C4-2B (cell line): ENCODE measurements at regions not wholly inside any gene's neighbourhood (a gene's known extent, or its start where the extent isn't known, plus 50 kb on each side); places are given as distances from the start of the nearest gene placed in this dataset.

Experiments
- H3K27ac ChIP-seq: fragments of 450-650 bp; 2 replicates; pipeline ENCODE4 v1.5.1; 2017
- ZFX ChIP-seq: fragments of 450-650 bp; IDR thresholded peaks from 2 replicates; pipeline ENCODE4 v1.6.1; 2017
- TF ChIP-seq, protein P1 (sequence below): fragments of 450-650 bp; conservative IDR thresholded peaks from 2 replicates; pipeline ENCODE4 v1.5.1; 2017; ENCODE audit warnings: mild to moderate bottlenecking

DNA sequence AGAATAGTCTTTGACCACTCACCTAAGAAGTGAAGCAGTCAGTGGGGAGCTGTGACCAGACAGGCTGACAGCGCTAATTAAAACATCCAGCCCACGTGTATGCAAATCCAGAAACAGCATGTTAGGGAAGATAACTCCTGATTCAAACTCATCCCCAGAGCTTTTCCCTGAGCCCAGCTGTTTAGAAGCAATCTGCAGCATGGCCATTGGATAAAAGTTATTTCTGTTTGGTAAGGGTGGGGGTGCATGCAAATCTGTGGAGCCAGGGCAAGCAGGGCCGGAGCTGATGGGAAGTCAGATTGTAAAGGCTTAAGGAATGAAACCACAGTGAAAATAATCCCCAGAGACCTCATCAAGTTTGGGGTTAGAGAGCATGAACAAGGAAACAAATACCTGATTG is 247.9 kb upstream of the KIRREL3 start:
- no peak overlapping the region for H3K27ac ChIP-seq
- TF ChIP-seq ZFX = no peak
- TF ChIP-seq, protein P1, sequence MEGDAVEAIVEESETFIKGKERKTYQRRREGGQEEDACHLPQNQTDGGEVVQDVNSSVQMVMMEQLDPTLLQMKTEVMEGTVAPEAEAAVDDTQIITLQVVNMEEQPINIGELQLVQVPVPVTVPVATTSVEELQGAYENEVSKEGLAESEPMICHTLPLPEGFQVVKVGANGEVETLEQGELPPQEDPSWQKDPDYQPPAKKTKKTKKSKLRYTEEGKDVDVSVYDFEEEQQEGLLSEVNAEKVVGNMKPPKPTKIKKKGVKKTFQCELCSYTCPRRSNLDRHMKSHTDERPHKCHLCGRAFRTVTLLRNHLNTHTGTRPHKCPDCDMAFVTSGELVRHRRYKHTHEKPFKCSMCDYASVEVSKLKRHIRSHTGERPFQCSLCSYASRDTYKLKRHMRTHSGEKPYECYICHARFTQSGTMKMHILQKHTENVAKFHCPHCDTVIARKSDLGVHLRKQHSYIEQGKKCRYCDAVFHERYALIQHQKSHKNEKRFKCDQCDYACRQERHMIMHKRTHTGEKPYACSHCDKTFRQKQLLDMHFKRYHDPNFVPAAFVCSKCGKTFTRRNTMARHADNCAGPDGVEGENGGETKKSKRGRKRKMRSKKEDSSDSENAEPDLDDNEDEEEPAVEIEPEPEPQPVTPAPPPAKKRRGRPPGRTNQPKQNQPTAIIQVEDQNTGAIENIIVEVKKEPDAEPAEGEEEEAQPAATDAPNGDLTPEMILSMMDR = no peak

DNA sequence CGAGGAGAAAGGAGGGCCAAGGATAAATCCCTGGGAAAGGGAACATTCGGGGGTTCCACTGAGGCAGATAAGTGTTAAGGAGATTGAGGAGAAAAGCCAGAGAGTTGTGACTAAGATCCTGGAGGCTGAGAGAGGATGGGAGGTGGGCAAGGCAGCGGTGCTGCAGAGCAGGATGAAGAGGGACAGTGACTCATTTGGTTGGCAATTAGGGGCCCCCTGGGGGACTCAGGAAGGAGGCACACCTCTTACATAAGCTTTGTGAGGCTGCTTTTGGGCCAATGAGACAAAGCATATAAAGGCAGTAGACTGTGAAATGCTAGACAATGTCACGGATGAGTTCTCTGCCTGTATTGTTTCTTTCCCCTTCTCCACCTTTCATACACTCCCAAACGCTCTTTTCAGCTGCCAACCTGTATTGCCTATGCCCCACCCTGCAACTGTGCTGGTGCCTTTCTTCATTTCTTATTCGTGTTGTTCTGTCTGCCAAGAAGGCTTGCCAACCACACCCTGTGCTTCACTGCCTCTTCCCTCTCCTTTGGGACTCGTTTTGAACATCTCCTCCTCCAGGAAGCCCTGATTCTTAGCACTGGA is 246.8 kb upstream of the KIRREL3 start:
- no peak overlapping the region for H3K27ac ChIP-seq
- TF ChIP-seq ZFX = no peak
- TF ChIP-seq, protein P1 = no peak

DNA sequence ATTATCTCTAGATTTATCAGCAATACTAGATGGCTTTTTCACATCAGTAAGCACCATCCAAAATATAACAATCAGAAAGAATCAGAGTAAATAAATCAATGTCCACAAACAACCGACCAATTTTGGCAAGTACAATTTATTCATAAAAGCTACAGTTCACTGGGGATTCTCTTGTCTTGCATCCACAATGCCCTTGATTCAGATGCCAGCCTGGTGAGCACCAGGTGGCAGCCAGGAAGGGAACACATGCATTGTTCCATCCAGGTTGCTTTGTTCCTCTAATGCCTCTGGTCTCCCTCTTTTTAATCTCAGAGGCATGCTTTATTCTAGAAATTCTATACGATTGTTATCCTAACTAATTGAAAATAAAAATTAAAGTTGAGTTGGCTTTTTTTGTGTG is 242.1 kb upstream of the KIRREL3 start:
- TF ChIP-seq, protein P1 = no peak
- TF ChIP-seq ZFX = no peak
- no peak overlapping the region for H3K27ac ChIP-seq

DNA sequence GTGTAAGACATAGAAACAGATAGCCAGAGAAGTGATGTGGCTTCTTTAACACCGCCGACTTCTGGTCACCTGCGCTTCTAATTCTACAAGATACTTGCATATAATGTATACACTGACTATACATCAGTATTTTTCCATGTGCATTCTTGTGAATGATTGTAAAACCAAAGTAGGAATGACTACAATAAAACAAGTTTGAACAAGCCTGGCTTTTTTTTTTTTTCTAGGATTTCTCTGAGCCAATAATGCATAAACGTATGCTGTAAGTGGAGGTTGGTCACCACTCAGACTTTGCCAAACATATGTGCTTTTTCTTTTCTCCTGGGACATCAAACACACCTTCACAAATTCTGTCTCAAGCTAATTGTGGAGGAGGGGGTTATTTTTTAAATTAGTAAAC is 237.8 kb upstream of the KIRREL3 start:
- TF ChIP-seq, protein P1 = no peak
- TF ChIP-seq ZFX = no peak
- H3K27ac ChIP-seq = no peak overlapping the region

DNA sequence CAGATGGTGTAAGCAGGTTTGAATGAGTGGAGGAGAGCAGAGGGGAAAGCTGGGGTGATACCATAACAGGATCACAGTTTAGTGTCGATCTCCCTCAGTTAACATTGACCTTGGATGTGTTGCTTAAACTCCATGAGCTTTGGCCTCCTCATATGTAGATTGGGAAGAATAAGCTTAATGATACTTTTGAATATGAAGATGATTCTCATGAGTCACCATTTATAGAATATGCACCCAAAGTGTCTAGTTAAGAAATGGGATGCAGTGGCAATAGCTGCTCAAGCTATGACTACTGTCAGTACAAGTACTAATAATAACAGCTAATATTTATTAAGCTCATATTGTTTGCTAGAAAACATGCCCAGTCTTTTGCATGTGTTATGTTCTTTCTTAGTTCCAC is 236.2 kb upstream of the KIRREL3 start:
- TF ChIP-seq ZFX = no peak
- TF ChIP-seq, protein P1 = no peak
- no peak overlapping the region for H3K27ac ChIP-seq

DNA sequence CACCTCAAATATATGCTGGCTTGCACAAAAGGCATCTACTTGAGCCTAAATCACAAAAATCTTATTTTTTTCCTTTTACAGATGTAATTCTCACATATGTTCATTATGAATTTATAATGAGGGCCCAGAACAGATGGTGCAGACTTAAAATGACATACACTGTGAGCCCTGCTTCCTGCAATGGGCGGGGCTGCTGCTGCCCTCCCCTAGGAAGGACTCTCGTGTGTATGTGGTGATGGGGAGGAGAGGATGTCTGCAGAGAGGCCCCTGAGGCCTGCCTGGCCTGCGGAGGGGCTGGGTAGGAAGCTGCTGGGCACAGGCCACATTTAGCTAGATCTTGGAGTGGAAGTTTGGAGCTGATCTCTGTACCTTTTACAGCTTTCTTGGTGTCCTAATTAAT is 233.4 kb upstream of the KIRREL3 start:
- TF ChIP-seq, protein P1 = no peak
- TF ChIP-seq ZFX = no peak

DNA sequence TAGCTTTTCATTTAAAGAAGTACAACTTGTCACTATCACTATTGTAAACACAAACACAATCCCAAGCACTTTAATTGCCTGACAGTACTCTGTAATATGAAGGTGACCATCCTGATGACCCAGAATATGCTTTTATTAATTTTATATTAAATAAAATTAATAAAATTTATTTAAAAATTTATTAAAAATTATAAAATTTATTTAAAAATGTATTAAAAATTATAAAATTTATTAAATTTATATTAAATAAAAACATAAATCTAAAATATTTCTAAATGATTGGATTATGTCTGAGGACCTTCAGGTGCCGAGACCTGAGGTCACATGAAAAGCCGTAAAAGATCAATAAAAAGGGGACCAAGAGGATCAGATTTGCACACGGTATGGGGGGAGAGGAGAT is 229.8 kb upstream of the KIRREL3 start:
- no peak for TF ChIP-seq ZFX
- TF ChIP-seq, protein P1 = no peak
- H3K27ac ChIP-seq = no peak overlapping the region

More for the DNA sequence above, 233.4 kb upstream of the KIRREL3 start:
- no peak overlapping the region for H3K27ac ChIP-seq
